NCI-H526 (cell line): ENCODE measurements at regions not wholly inside any gene's neighbourhood (a gene's known extent, or its start where the extent isn't known, plus 50 kb on each side); places are given as distances from the start of the nearest gene placed in this dataset.
"Not testable (repeated sequence)": the region's sequence is repeated elsewhere in the genome, so short reads cannot be mapped to it uniquely, and the experiment has no call there.

Experiments used
- DNase-seq, 2 experiments: peaks; one replicate each; lab custom pipeline; 2025; lab: John Stamatoyannopoulos, UW

DNA sequence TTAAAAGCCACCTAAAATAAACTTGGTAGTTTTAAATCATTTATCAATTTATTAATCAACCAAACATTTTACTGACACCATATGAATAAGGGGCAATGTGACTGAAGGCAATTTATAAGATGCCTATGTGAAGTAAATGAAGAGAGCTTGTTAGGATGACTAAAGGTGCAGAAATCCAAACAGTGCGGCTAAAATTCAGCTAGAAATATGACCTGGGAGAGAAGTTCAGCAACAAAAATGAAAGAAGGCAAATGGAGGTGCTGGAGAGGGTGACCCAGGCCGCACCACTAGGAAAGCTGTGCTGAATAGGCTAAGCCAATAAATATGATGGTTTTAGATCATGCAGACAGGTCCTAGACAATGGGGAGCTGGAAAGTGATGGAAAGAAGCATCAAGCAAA lies 403.7 kb downstream of the BTG1 start:
- DNase-seq, result no peak

- not testable (repeated sequence) for DNase-seq
Measured at GRCh38 chr12:91733846-91734245, 411.8 kb downstream of the BTG1 start.

DNA sequence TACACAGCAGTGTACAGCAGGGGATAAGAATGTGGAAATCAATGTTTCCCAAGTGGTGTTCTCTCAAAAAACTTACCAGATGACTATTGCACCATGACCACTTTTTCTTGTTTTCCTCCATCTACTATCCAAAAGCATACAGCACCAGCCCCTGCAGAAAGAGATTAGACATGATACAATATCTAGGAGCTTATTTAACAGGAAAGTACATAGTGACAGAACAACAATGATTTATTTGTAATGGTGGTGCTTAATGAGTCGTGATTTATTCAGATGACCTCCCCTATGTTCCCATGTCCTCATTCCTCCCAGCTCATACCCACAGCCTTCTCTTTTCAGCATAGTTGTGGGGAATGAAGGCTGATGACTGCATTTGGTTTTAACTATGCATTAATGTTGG lies 413.6 kb downstream of the BTG1 start:
- no peak for DNase-seq

GRCh38 chr12:91729543-91729942 lies 416.1 kb downstream of the BTG1 start:
- DNase-seq, result no peak

GRCh38 chr12:91723191-91723590 lies 422.5 kb downstream of the BTG1 start:
- DNase-seq, result no peak

DNA sequence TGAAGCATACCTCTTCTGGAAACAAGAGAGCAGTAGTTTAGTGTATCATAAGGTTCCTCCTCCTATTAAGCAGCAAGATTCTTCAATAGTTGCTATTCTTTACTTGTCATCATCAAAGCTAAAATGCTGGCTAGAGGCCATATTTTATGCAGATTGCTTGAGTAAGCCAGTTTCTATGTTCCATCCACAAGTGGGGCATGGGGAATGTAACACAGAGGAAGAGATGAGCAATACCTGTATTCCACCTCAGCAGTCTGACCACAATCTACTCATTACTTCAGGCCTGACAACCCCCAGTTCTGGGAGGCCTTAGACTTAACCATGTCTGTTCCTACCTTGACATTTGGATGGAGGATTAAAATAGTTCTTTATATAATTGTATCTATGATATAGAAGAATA lies 423.6 kb downstream of the BTG1 start:
- no peak for DNase-seq

DNA sequence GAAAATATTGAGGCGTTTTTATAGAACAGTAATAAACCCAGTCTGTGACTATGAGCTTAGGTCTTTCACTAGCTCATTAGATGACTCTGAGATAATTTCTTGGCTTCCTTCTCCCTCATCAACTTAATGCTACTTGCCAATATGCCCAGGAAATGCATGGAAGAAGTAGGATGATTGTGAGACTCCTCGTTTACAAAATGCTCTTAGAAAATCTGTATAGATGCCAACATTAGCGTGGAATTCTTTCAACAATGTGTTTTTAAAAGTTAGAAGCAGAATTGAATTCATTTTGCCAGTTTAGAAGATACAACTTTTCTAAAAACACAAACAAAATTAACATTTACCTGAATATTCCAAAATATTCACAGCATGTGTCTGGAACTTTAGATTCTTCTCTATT lies 424.6 kb downstream of the BTG1 start:
- no peak for DNase-seq

- no peak for DNase-seq
Measured at GRCh38 chr12:91718326-91718725, 427.3 kb downstream of the BTG1 start.

GRCh38 chr12:91717804-91718203 lies 427.8 kb downstream of the BTG1 start:
- DNase-seq, result no peak

DNA sequence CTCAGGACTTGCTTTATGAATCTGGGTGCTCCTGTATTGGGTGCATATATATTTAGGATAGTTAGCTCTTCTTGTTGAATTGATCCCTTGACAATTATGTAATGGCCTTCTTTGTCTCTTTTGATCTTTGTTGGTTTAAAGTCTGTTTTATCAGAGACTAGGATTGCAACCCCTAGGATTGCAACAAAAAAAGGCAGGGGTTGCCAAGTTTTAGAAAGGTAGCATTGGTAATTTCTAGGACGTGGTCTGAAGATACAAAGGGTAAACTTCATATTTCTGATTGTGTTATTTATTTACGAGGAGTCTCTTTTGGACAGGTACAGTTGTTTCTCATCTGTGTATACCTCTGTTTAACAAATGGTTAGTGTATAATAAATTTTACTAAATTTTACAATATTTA lies 433.7 kb downstream of the BTG1 start:
- DNase-seq, result not testable (repeated sequence)

DNA sequence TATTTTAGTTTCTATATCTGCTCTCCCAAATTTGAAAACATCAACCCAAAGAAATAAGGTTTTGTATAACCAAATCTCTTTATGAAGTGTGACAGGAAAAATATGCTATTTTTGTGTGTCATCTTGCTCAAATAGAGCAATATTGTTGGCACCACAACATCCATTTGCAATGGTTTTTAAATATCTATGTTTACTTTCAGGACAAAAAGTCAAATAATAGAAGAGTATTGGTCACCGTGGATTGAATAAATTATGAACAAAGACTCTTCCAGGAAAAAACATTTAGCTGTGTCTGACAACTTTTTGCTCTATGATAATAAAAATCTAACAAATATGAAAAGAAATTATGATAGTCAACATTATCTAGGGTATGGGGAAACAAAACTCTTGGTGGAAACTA lies 439.2 kb downstream of the BTG1 start:
- no peak for DNase-seq

DNA sequence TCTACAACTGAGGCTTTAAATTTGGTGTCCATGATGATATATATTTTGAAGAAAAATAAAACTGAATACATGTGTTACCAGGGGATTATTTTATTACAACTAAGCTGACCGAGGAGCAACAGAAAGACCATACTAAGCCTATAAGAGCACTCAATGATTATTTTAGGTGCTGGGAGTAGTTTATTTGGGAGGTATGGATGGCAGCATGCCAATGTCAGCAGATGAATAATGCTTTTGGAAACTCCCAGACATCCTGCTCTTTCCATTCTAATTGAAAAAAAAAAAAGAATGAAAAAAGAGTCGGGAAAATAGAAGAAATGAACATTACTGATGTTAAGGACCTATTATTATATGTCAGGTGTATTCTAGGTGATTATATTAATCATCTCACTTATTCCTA lies 441.2 kb downstream of the BTG1 start:
- no peak for DNase-seq

DNA sequence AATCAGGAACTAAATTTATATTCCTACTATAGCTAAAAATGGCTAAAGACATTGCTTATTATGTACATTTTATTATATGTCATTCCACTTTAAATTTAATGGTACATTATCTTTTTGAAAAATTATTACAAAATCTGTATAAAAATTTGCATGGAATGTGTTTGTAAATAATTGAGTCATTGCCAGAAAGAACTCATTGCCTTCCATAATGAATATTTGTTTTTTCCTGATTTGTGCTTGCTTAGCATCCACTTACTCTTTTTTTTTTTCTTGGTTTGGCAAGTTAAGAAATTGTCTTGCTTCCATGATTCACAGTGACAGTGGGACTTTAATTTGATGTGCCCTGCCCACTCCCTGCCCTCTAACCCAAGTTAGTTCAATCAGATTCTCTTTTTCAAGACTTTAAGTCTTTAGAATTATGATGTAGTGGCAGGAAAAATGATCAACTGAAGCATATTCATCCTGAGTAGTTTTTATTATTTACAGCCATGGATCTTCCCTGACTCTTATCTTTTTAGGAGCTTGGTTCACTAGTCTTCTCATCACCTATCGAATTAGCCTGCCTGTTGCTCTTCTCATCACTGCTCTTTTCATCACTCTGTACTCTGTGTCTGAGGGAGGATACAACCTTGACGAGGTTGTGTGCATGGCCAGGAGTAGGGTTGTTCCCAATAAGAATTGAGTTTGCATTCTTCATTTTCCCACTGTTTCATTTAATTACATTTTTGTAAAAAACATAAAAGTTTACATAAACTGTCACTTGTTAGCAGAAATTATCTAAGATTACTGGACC lies 442.0 kb downstream of the BTG1 start:
- DNase-seq, result no peak

DNA sequence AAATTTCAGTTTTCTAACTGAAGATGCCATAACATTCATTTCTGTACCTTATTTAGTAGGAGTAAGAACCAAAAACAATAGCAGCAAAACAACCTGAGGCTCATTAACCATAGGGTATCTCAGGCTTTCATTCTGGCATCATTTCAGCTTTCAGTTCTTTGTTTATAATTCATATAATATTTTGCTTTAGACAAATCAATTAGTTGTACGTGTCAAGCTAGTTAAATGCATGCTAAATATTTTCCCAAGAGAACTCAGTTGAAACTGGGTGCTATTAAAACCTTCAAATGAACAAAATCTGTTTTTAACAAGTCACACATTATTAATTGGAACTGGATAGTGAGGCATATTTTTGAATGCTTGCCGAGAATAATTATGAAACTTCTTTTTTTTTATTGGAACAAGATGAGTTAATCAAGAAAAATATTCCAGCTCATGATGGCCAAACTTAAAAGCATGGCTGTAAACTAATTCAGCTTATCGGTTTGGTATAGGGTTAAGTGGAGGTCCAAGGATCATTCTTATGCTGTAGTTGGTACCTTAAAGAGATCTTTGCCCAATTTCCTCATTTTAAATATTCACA lies 442.7 kb downstream of the BTG1 start:
- no peak for DNase-seq

DNA sequence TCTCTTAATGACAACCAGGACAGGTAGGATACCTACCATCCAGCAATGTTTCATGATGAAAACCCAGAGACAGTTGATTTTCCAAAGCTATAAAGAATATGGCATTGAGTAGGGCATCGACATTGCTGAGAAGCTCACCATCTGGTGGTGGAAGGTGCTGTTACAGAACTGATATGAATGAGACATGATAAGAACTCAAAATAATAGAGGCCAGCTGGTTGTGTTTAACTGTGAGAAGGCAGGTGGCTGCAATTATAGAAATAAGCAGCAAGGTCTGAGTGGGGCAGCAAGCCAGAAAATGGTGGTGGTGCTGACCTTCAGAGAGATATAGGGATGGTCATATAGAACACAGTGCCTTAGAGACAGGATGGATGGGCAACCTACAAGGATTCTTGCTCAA lies 449.7 kb downstream of the BTG1 start:
- peak in 1 of 2 experiments; percentile 9 for DNase-seq

- DNase-seq, result not testable (repeated sequence)
Measured at GRCh38 chr12:91695406-91695805, 450.2 kb downstream of the BTG1 start.

DNA sequence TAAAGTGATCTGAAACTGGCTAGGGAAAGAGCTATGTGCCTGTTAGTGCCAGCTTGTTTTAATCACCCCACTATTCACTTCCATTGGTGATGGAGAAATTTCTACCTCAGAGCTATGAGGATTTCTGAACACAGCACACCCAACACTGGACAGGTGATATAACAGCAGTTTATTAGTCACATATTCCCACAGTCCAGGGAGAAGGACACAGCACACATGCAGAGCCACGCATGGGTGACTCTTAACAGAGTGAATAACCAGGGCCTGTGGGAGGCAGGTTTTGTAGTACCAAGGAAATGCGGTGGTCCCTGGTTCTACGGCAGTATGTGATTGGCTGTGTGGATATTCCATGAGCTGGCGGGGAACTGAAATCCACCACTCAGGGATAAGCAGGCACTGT lies 455.1 kb downstream of the BTG1 start:
- DNase-seq, result no peak

DNA sequence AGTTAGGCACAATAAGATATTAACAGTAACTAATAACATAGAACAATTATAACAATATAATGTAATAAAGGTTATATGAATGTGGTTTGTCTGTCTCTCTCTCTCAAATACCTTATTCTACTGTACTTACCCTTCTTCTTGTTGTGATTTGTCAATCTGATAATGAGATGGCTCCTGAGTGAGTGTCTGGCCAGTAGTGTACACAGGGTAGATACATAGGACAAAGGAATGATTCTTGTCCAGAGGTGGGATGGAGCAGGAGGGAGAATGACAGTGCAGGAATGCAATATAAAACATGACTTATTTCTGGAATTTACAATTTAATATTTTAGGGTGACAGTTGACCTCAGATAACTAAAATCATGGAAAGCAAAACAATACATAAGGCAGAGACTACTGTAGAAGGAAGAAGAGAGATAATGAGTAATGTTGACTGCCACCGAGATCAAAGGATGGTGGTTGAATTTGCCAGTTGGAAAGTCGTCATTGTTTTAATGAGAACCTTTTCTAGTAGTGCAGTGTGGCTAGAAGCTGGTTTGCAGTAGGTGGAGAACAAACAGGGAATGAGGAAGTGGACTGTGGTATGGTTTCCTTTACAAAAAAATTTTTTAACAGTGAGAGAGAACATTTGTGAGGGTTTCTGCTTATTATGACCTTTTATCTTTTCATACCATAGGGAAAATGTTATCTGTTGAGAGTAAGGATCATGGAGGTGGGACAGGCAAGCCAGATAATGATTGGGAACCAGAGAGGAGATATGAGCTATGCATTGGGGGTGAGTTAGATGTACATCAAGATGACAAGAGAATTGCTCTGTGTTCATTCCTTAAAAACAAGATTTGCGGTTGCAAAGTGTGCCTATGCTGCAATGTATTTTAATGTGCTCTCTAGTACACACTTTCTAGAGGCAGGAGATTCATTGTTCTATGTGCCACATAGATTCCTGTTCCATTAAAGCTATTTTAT lies 458.3 kb downstream of the BTG1 start:
- no peak for DNase-seq

- no peak for DNase-seq
Measured at GRCh38 chr12:91685917-91686316, 459.7 kb downstream of the BTG1 start.

GRCh38 chr12:91681751-91682150 lies 463.9 kb downstream of the BTG1 start:
- DNase-seq, result no peak

DNA sequence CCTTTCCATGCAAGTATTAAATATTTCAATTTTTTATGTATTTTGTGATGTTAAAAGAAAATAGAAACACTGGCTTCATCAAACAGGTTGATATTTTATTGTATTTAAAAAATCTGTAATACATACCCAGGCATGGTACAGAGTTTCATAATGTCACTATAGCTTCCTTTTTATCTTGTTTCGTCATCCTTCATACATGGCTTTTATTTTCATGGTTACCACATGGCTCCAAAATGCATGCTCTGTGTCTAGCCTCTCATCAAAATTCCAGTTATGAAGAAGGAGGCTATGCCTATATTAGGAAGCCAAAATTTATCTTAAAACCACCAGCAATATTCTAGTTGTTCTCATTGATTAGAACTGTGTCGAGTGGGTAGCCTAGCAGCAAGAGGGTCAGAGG lies 464.8 kb downstream of the BTG1 start:
- no peak for DNase-seq

DNA sequence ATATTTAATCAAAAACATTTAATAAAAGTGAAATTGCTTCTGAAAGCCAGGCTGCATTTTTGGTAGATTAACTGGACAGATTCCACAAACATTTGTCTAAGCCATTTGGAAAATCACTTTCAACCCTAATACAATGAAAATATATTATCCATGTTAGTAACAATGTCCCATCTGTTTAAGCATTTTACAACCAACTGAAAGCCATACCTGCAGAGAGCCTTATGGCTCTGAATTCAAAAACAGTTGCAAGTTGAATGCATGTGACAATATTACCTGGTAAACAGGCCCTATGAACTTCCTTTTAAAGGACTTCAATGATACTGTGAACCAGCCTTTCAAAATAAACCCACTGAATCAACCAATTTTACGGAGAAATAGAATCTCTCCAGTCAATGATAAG lies 468.1 kb downstream of the BTG1 start:
- no peak for DNase-seq

GRCh38 chr12:91675401-91675800 lies 470.2 kb downstream of the BTG1 start:
- DNase-seq, result no peak
